ENCODE measurements at regions not wholly inside any gene's neighbourhood (a gene's known extent, or its start where the extent isn't known, plus 50 kb on each side); places are given as distances from the start of the nearest gene placed in this dataset.

- no peak for DNase-seq
- CTCF ChIA-PET = no interaction called here
- peaks cover 12% of the 10 kb centered on the region for H3K4me1 Mint-ChIP-seq (ENCODE audit: low read depth, unreplicated experiment)
- H3K4me3 Mint-ChIP-seq (ENCODE audit: low read depth, unreplicated experiment) = no peak overlapping the region
- no peaks in the 10 kb centered on the region for H3K36me3 Mint-ChIP-seq (ENCODE audit: insufficient read depth, unreplicated experiment)
- BruUV-seq (replicated peaks) = no TSS peak
- no peak for TF ChIP-seq CTCF (IDR thresholded peaks at IDR 0.05; ENCODE audit: unreplicated experiment)
- intact Hi-C loops (cut with micrococcal nuclease; ENCODE audit: unreplicated experiment) = no loop called here
- H3K27me3 Mint-ChIP-seq (ENCODE audit: unreplicated experiment) = no peaks in the 10 kb centered on the region
- peak overlapping the region; percentile 31 for H3K27ac Mint-ChIP-seq (ENCODE audit: unreplicated experiment)
- no peaks in the 10 kb centered on the region for H3K9me3 Mint-ChIP-seq (ENCODE audit: low read depth, unreplicated experiment)
These were observed 566.7 kb downstream of the CCDC171 start for GRCh38 chr9:16119261-16120230.

GRCh38 chr9:16120231-16120641 lies 567.4 kb downstream of the CCDC171 start:
- no TSS peak for BruUV-seq (replicated peaks)
- Mint-ChIP-seq H3K4me1 (ENCODE audit: low read depth, unreplicated experiment) (peaks cover 12% of the 10 kb centered on the region), H3K9me3 (ENCODE audit: low read depth, unreplicated experiment) (no peaks in the 10 kb centered on the region)

GRCh38 chr9:16120727-16121126 lies 567.9 kb downstream of the CCDC171 start:
- Mint-ChIP-seq H3K36me3 (ENCODE audit: insufficient read depth, unreplicated experiment) (no peaks in the 10 kb centered on the region), H3K9me3 (ENCODE audit: low read depth, unreplicated experiment) (no peaks in the 10 kb centered on the region), H3K27ac (ENCODE audit: unreplicated experiment) (no peak overlapping the region), H3K4me3 (ENCODE audit: low read depth, unreplicated experiment) (no peak overlapping the region), H3K27me3 (ENCODE audit: unreplicated experiment) (no peaks in the 10 kb centered on the region), H3K4me1 (ENCODE audit: low read depth, unreplicated experiment) (peaks cover 12% of the 10 kb centered on the region)
- TF ChIP-seq CTCF (IDR thresholded peaks at IDR 0.05; ENCODE audit: unreplicated experiment) = no peak
- no peak for DNase-seq
- intact Hi-C loops (cut with micrococcal nuclease; ENCODE audit: unreplicated experiment) = no loop called here
- no TSS peak for BruUV-seq (replicated peaks)
- CTCF ChIA-PET = no interaction called here

More at GRCh38 chr9:16120231-16120641, 567.4 kb downstream of the CCDC171 start:
- no peak overlapping the region for H3K27ac Mint-ChIP-seq (ENCODE audit: unreplicated experiment)
- no peaks in the 10 kb centered on the region for H3K36me3 Mint-ChIP-seq (ENCODE audit: insufficient read depth, unreplicated experiment)
- CTCF ChIA-PET = no interaction called here
- no peak for TF ChIP-seq CTCF (IDR thresholded peaks at IDR 0.05; ENCODE audit: unreplicated experiment)
- no peaks in the 10 kb centered on the region for H3K27me3 Mint-ChIP-seq (ENCODE audit: unreplicated experiment)
- no peak for DNase-seq
- intact Hi-C loops (cut with micrococcal nuclease; ENCODE audit: unreplicated experiment) = no loop called here
- no peak overlapping the region for H3K4me3 Mint-ChIP-seq (ENCODE audit: low read depth, unreplicated experiment)

GRCh38 chr9:16121168-16121567 lies 568.3 kb downstream of the CCDC171 start:
- no peak for TF ChIP-seq CTCF (IDR thresholded peaks at IDR 0.05; ENCODE audit: unreplicated experiment)
- H3K4me1 Mint-ChIP-seq (ENCODE audit: low read depth, unreplicated experiment) = peaks cover 12% of the 10 kb centered on the region
- no peaks in the 10 kb centered on the region for H3K27me3 Mint-ChIP-seq (ENCODE audit: unreplicated experiment)
- no peak for DNase-seq
- BruUV-seq (replicated peaks) = no TSS peak
- no peaks in the 10 kb centered on the region for H3K36me3 Mint-ChIP-seq (ENCODE audit: insufficient read depth, unreplicated experiment)
- no peaks in the 10 kb centered on the region for H3K9me3 Mint-ChIP-seq (ENCODE audit: low read depth, unreplicated experiment)
- intact Hi-C loops (cut with micrococcal nuclease; ENCODE audit: unreplicated experiment) = no loop called here
- no peak overlapping the region for H3K27ac Mint-ChIP-seq (ENCODE audit: unreplicated experiment)
- CTCF ChIA-PET = no interaction called here
- no peak overlapping the region for H3K4me3 Mint-ChIP-seq (ENCODE audit: low read depth, unreplicated experiment)
